Fibroblast of lung (primary cell): ENCODE measurements at regions not wholly inside any gene's neighbourhood (a gene's known extent, or its start where the extent isn't known, plus 50 kb on each side); places are given as distances from the start of the nearest gene placed in this dataset.
A peak's percentile ranks its signal among the peaks of the same experiment; 100 is the strongest.

Experiments used
- DNase-seq, 2 donors: peaks; one replicate each; pipeline versions ENCODE4 v3.0.0 to v3.0.0-alpha.2; 2010; ENCODE audit warnings: low read depth in 2 of 2
- H2AFZ ChIP-seq: 2 replicates; pipeline ENCODE4 v1.5.1; 2012; ENCODE audit warnings: low read length, control low read depth, inconsistent platforms
- H3K27ac ChIP-seq: 2 replicates; pipeline ENCODE4 v1.5.1; 2011; ENCODE audit warnings: low read length, control low read depth; ENCODE audit not compliant: insufficient read depth
- H3K27me3 ChIP-seq: 2 replicates; pipeline ENCODE4 v1.5.1; 2011; ENCODE audit warnings: mild to moderate bottlenecking, low read length; ENCODE audit not compliant: control insufficient read depth, insufficient read depth
- H3K36me3 ChIP-seq: 2 replicates; pipeline ENCODE4 v1.5.1; 2011; ENCODE audit warnings: low read length; ENCODE audit not compliant: control insufficient read depth, insufficient read depth
- H3K4me1 ChIP-seq: 2 replicates; pipeline ENCODE4 v1.5.1; 2011; ENCODE audit warnings: low read length; ENCODE audit not compliant: control insufficient read depth, insufficient read depth; ENCODE audit errors: extremely low read depth
- H3K4me2 ChIP-seq: 2 replicates; pipeline ENCODE4 v1.5.1; 2011; ENCODE audit warnings: low read length, control low read depth; ENCODE audit not compliant: insufficient read depth; ENCODE audit errors: extremely low read depth
- H3K4me3 ChIP-seq, 4 experiments: fragments of 200-600 bp in 1 of 4; sonication (generic) in 1 of 4; replicated peaks in 1 of 4; 2 replicates each; pipeline ENCODE4 v1.5.1; 2011 to 2016; ENCODE audit warnings: low read length in 4 of 4, low read depth in 3 of 4, mild to moderate bottlenecking in 3 of 4, control low read depth in 2 of 4, inconsistent platforms in 1 of 4, mixed read lengths in 1 of 4; ENCODE audit not compliant: insufficient read depth in 1 of 4; ENCODE audit errors: control extremely low read depth in 1 of 4
- H3K79me2 ChIP-seq: 2 replicates; pipeline ENCODE4 v1.5.1; 2012; ENCODE audit warnings: mild to moderate bottlenecking, low read length, inconsistent platforms; ENCODE audit not compliant: control insufficient read depth, insufficient read depth
- H3K9ac ChIP-seq: 2 replicates; pipeline ENCODE4 v1.5.1; 2011; ENCODE audit warnings: mild to moderate bottlenecking, low read length, control low read depth; ENCODE audit not compliant: insufficient read depth
- H3K9me3 ChIP-seq: 2 replicates; pipeline ENCODE4 v1.5.1; 2012; ENCODE audit warnings: low read depth, low read length; ENCODE audit not compliant: control insufficient read depth, insufficient read depth
- H4K20me1 ChIP-seq: 2 replicates; pipeline ENCODE4 v1.5.1; 2011; ENCODE audit warnings: low read length; ENCODE audit not compliant: control insufficient read depth, insufficient read depth; ENCODE audit errors: extremely low read depth
- EZH2 ChIP-seq: IDR thresholded peaks from 2 replicates; pipeline ENCODE4 v1.5.1; 2012; ENCODE audit warnings: low read length, control low read depth, mild to moderate bottlenecking; ENCODE audit errors: missing control alignments
- TF ChIP-seq, protein P1 (sequence below), 2 donors: IDR thresholded peaks in 1 of 2; conservative IDR thresholded peaks in 1 of 2; 1 replicate in 1 of 2; 2 replicates in 1 of 2; pipeline ENCODE4 v1.5.1; 2011 to 2012; ENCODE audit warnings: low read length in 2 of 2, control low read depth in 1 of 2, inconsistent platforms in 1 of 2, low read depth in 1 of 2, mild to moderate bottlenecking in 1 of 2

DNA sequence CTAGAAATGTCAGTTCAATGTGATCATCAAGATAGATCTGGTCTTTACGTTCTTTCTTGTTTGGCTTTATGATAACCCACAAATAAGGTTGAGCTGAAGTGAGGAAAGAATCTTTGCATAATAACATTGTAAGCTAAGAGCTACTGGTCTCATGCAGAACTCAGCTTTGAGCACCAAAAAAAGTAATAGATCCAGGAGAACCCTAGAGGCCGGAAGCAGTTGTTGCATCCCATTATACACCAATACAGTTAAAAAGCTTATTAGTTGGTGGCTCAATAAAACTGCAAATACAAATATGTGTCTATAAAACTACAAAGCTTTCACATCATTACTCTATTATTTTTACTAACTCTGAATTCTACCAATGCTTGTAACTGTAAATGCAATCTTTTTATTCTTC is 85.5 kb upstream of the NUDT12 start:
- H3K79me2 ChIP-seq: no peaks in the 10 kb centered on the region
- no peak overlapping the region for H3K27ac ChIP-seq
- no peak overlapping the region for H3K9ac ChIP-seq
- no peaks in the 10 kb centered on the region for H3K27me3 ChIP-seq
- H4K20me1 ChIP-seq: no peaks in the 10 kb centered on the region
- H2AFZ ChIP-seq: no peak overlapping the region
- TF ChIP-seq EZH2: no peak
- TF ChIP-seq, protein P1, sequence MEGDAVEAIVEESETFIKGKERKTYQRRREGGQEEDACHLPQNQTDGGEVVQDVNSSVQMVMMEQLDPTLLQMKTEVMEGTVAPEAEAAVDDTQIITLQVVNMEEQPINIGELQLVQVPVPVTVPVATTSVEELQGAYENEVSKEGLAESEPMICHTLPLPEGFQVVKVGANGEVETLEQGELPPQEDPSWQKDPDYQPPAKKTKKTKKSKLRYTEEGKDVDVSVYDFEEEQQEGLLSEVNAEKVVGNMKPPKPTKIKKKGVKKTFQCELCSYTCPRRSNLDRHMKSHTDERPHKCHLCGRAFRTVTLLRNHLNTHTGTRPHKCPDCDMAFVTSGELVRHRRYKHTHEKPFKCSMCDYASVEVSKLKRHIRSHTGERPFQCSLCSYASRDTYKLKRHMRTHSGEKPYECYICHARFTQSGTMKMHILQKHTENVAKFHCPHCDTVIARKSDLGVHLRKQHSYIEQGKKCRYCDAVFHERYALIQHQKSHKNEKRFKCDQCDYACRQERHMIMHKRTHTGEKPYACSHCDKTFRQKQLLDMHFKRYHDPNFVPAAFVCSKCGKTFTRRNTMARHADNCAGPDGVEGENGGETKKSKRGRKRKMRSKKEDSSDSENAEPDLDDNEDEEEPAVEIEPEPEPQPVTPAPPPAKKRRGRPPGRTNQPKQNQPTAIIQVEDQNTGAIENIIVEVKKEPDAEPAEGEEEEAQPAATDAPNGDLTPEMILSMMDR (conservative IDR thresholded peaks at IDR 0.05 in 1 of 2, IDR thresholded peaks at IDR 0.05 in 1 of 2; ENCODE audit: low read depth in 1 of 2, low read length in 2 of 2): peak in 1 of 2 donors; percentile 27
- H3K4me1 ChIP-seq: no peaks in the 10 kb centered on the region
- H3K4me2 ChIP-seq: no peak overlapping the region
- H3K9me3 ChIP-seq: no peaks in the 10 kb centered on the region
- H3K36me3 ChIP-seq: no peaks in the 10 kb centered on the region
- no peak for DNase-seq
- no peak overlapping the region for H3K4me3 ChIP-seq

DNA sequence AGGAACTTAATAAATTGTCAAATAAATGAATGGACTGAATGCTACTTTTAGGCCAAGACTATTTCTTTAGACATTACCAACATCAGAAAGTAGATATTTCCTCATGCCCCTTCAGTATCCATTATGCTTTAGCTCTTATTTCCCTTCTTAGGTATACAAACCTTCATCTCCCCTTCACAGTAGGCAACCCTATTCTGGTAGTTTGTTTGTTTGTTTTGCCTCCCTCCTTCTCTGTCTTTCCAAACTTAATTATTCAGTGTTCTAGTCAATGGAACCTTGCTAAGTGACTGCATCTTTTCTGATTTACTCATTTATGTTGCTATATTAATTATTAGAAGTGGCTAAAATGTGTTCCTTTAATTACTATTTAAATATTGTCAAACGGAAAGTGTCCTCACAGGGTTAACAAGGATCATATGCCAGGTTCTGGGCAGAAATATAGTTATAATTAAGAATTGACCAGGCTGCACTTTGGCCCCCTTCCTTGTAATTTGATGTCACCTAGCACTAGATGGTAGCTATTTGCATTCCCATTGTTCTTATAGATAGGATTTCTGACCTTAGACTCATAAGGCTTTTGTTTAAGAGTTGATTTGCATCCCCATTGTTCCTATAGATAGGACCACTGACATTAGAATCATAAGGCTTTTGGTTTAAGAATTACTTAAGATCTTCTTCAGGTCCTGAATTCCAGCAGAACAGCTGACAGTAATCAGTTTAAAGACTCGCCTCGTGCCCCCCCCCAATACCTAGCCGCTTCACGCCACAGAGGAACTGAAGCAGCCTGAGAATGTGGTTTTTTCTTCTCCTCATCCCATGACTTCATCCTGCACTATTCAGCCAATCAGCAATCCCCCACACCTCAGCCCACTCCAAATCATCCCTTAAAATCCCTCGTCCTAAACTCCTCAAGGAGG is 84.4 kb upstream of the NUDT12 start:
- H3K4me1 ChIP-seq: no peaks in the 10 kb centered on the region
- no peak for TF ChIP-seq EZH2
- TF ChIP-seq, protein P1 (conservative IDR thresholded peaks at IDR 0.05 in 1 of 2, IDR thresholded peaks at IDR 0.05 in 1 of 2; ENCODE audit: low read depth in 1 of 2, low read length in 2 of 2): no peak
- H2AFZ ChIP-seq: no peak overlapping the region
- no peaks in the 10 kb centered on the region for H3K27me3 ChIP-seq
- no peak for DNase-seq
- no peaks in the 10 kb centered on the region for H3K9me3 ChIP-seq
- H3K27ac ChIP-seq: no peak overlapping the region
- no peaks in the 10 kb centered on the region for H4K20me1 ChIP-seq
- H3K36me3 ChIP-seq: no peaks in the 10 kb centered on the region
- no peak overlapping the region for H3K4me3 ChIP-seq
- no peaks in the 10 kb centered on the region for H3K79me2 ChIP-seq
- H3K4me2 ChIP-seq: no peak overlapping the region
- H3K9ac ChIP-seq: no peak overlapping the region

DNA sequence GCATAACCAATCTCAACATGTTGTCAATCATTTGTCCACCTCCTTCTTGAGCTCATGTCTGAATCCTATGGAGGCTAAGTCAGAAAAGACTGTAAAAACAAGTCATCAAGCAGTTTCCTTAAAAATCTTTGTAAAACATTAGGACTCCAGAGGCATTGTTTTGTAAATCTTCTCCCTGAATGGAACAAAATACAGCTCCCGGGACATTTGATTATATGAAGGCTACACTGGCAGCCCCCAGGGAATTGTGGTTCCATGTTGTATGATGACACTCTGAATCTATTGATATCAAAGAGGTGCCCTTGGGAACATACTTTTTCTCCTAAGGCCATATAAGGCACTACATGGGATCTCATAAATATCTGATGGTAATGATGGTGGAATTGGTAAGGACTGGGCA is 83.2 kb upstream of the NUDT12 start:
- no peak for DNase-seq
- H3K27ac ChIP-seq: no peak overlapping the region
- H3K79me2 ChIP-seq: no peaks in the 10 kb centered on the region
- TF ChIP-seq EZH2: no peak
- TF ChIP-seq, protein P1 (conservative IDR thresholded peaks at IDR 0.05 in 1 of 2, IDR thresholded peaks at IDR 0.05 in 1 of 2; ENCODE audit: low read depth in 1 of 2, low read length in 2 of 2): no peak
- no peak overlapping the region for H3K4me3 ChIP-seq
- H4K20me1 ChIP-seq: no peaks in the 10 kb centered on the region
- no peaks in the 10 kb centered on the region for H3K4me1 ChIP-seq
- H3K9me3 ChIP-seq: no peaks in the 10 kb centered on the region
- H3K4me2 ChIP-seq: no peak overlapping the region
- H3K36me3 ChIP-seq: no peaks in the 10 kb centered on the region
- H2AFZ ChIP-seq: no peak overlapping the region
- no peak overlapping the region for H3K9ac ChIP-seq
- no peaks in the 10 kb centered on the region for H3K27me3 ChIP-seq
